SH-SY5Y (cell line): ENCODE measurements at regions not wholly inside any gene's neighbourhood (a gene's known extent, or its start where the extent isn't known, plus 50 kb on each side); places are given as distances from the start of the nearest gene placed in this dataset.

Source experiments
- GATA2 ChIP-seq: IDR thresholded peaks from 2 replicates; pipeline ENCODE4 v1.6.1; 2011; ENCODE audit warnings: mild to moderate bottlenecking, low read depth, low read length
- GATA3 ChIP-seq: IDR thresholded peaks from 2 replicates; pipeline ENCODE4 v1.6.1; 2011; ENCODE audit warnings: low read depth, mild to moderate bottlenecking, low read length, moderate library complexity

DNA sequence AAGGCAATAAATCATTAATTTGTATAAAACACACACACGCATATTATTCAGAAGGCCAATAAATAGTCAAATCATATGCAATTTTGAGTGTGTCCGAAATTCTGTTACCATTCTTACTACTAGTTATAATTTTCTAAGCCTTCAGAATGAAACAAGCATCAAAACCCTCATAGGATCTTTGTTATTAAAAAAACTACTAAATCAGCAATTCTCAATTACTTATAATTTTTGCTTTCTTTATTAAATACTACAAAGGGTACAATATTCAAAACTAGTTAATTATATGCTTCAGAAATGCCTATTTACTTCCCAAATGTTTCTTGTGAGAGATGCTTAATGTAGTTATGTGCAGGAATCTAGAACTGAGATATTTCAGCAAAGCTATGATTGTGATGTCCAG is 413.1 kb upstream of the KIF2B start:
- TF ChIP-seq GATA3 (no peak), GATA2 (no peak)
